Calu3 (cell line): ENCODE measurements at regions not wholly inside any gene's neighbourhood (a gene's known extent, or its start where the extent isn't known, plus 50 kb on each side); places are given as distances from the start of the nearest gene placed in this dataset.

Experiments
- BruUV-seq: library from RNA; stranded (reverse); fragments of 400-500 nt; replicated peaks from 2 replicates; lab custom pipeline; 2021; lab: Mats Ljungman, UMichigan
- CTCF ChIA-PET: fragments of 300-600 bp; sonication (Branson Sonifier 250); formaldehyde crosslinking; loops from one replicate; lab custom pipeline; 2022; ENCODE audit warnings: antibody characterized with exemption; lab: Charles Lee
- DNase-seq: peaks from one replicate; pipeline ENCODE4 v3.0.0; 2022
- H3K27ac Mint-ChIP-seq: one replicate; pipeline ENCODE4 v1.8.0; 2022; ENCODE audit warnings: mixed read lengths; ENCODE audit not compliant: unreplicated experiment
- H3K27me3 Mint-ChIP-seq: one replicate; pipeline ENCODE4 v1.8.0; 2022; ENCODE audit warnings: mixed read lengths; ENCODE audit not compliant: unreplicated experiment
- H3K36me3 Mint-ChIP-seq: one replicate; pipeline ENCODE4 v1.8.0; 2022; ENCODE audit warnings: mild to moderate bottlenecking, moderate library complexity, mixed read lengths; ENCODE audit not compliant: insufficient read depth, unreplicated experiment
- H3K4me1 Mint-ChIP-seq: one replicate; pipeline ENCODE4 v1.8.0; 2022; ENCODE audit warnings: mild to moderate bottlenecking, low read depth, mixed read lengths; ENCODE audit not compliant: unreplicated experiment
- H3K4me3 Mint-ChIP-seq: one replicate; pipeline ENCODE4 v1.8.0; 2022; ENCODE audit warnings: mild to moderate bottlenecking, low read depth, moderate library complexity, mixed read lengths; ENCODE audit not compliant: unreplicated experiment
- H3K9me3 Mint-ChIP-seq: one replicate; pipeline ENCODE4 v1.8.0; 2022; ENCODE audit warnings: low read depth, mixed read lengths; ENCODE audit not compliant: unreplicated experiment
- intact Hi-C: fragments of 100-400 bp; cut with micrococcal nuclease; formaldehyde crosslinking; loops from one replicate; pipeline ENCODE4 v1.10.0; 2022; ENCODE audit not compliant: unreplicated experiment
- TF ChIP-seq, protein P1 (sequence below): fragments of 200-600 bp; IDR thresholded peaks from one replicate; pipeline ENCODE4 v1.8.0; 2022; ENCODE audit warnings: antibody characterized with exemption; ENCODE audit not compliant: unreplicated experiment

DNA sequence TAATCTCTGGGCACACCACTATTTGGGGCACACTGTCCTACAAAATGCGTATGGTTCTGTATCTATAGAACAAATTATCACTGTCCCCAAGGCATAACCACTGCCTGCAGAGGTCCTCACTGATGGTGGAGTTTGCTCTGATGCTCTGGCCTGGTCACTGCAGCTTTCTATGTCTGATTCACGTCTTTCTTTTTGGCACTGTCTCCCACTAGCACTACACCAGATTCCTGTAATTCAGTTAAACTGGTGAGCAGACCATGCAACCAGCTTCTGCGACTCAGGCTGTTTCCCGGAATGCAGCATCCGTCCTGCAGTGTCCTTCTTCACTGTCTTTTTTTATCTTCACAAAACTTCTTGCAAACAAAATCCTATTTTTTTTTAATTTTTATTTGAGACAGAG lies 112.8 kb downstream of the KLF6 start:
- Mint-ChIP-seq H3K27ac (no peak overlapping the region), H3K4me1 (no peaks in the 10 kb centered on the region), H3K36me3 (peaks cover 11% of the 10 kb centered on the region), H3K4me3 (no peak overlapping the region), H3K27me3 (no peaks in the 10 kb centered on the region), H3K9me3 (no peaks in the 10 kb centered on the region)
- no peak for DNase-seq
- TF ChIP-seq, protein P1, sequence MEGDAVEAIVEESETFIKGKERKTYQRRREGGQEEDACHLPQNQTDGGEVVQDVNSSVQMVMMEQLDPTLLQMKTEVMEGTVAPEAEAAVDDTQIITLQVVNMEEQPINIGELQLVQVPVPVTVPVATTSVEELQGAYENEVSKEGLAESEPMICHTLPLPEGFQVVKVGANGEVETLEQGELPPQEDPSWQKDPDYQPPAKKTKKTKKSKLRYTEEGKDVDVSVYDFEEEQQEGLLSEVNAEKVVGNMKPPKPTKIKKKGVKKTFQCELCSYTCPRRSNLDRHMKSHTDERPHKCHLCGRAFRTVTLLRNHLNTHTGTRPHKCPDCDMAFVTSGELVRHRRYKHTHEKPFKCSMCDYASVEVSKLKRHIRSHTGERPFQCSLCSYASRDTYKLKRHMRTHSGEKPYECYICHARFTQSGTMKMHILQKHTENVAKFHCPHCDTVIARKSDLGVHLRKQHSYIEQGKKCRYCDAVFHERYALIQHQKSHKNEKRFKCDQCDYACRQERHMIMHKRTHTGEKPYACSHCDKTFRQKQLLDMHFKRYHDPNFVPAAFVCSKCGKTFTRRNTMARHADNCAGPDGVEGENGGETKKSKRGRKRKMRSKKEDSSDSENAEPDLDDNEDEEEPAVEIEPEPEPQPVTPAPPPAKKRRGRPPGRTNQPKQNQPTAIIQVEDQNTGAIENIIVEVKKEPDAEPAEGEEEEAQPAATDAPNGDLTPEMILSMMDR: no peak
- CTCF ChIA-PET: no interaction called here
- intact Hi-C loops: no loop called here
- BruUV-seq: no TSS peak

DNA sequence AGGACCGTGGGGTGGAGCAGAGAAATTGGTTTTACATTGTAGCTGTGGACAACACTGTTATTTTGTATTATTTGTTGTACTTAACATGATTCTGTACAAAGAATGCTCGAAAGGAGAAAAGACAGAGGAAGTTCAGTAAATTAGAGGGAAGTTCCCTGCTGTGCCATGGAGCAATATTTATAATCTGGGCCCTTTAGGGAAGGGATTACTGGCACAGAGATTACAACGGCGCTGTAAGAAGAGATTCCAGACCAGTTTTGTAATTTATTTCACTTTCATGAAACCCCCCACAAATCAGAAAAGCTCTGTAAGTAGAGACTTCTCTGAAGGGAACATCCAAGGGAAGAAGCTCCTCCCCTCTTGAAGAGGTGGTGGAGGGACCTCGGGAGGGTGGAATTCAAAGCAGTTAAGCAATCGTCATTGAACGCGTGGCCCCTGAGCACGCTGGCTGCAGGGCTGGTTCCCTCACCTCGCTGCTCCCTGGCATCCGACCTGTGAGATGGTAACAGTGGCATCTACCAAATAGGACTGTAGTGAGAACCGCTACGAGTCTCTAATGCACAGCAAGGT lies 113.5 kb downstream of the KLF6 start:
- intact Hi-C loops: no loop called here
- BruUV-seq: no TSS peak
- Mint-ChIP-seq H3K27me3 (no peaks in the 10 kb centered on the region), H3K27ac (no peak overlapping the region), H3K4me3 (no peak overlapping the region), H3K9me3 (no peaks in the 10 kb centered on the region), H3K36me3 (peaks cover 11% of the 10 kb centered on the region), H3K4me1 (no peaks in the 10 kb centered on the region)
- DNase-seq: no peak
- CTCF ChIA-PET: no interaction called here
- TF ChIP-seq, protein P1: no peak

DNA sequence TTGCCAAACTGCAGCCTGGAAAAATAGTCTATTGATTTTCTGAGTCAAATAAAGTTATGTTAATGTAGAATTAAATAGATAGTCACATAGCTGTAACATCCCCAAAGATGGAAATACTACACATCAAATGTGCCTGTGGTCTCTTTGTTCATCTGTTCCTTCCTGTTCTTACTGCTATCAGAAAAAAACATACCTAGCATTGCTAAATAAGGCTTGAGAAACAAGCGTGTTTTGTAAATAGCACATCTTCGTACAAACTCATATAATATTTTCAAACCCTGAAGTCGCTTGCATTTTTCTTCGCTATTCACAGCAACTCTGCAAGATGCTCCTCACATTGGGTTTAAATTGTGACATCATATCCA lies 116.1 kb downstream of the KLF6 start:
- Mint-ChIP-seq H3K36me3 (peaks cover 11% of the 10 kb centered on the region), H3K27ac (peak overlapping the region; percentile 96), H3K9me3 (no peaks in the 10 kb centered on the region), H3K4me1 (no peaks in the 10 kb centered on the region), H3K27me3 (no peaks in the 10 kb centered on the region), H3K4me3 (peak overlapping the region; percentile 70)
- intact Hi-C loops: loop anchor here (10.0 kb wide), 1 partner anchor 204 kb away; no protein-coding TSS in a partner anchor
- CTCF ChIA-PET: interaction anchor here (0.9 kb wide), 1 partner anchor 371 kb away, joined by 3 read pairs; no protein-coding TSS in a partner anchor
- DNase-seq: no peak
- BruUV-seq: no TSS peak
- TF ChIP-seq, protein P1: no peak

DNA sequence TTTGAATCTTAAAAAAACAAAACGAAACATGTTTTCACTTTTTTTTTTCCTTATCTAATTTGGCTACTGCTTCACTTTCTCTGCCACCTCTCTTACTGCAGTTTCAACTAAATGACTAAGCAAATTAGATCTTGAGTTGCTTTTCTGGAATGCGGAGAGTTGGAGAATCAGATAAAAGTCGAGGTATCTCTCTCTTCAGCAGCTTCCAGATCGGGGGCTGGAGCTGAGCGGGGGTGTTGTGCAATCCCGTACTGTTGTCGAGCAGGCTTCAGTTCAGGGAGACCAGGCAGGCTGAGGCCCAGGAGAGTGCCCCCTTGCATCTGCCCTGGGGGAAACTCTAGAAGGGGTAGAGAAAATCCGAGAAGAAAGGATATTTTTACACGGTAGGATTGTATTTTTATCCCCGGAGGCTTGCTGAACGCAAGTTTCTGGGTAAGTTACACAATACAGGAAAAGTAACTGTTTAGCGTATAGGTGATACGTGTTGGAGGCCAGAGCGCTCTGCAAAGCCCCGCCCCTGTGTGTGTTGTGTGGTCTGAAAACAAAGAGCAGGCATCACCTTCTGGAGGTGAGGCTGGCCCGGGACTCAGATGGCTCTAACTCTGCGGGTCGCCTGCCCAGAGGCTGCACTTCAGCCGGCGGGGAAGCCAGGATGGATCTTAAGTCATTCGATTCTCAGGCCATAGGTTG lies 116.6 kb downstream of the KLF6 start:
- peak; percentile 73 for DNase-seq
- Mint-ChIP-seq H3K27ac (peak overlapping the region; percentile 96), H3K36me3 (peaks cover 11% of the 10 kb centered on the region), H3K9me3 (no peaks in the 10 kb centered on the region), H3K27me3 (no peaks in the 10 kb centered on the region), H3K4me1 (no peaks in the 10 kb centered on the region), H3K4me3 (peak overlapping the region; percentile 70)
- TF ChIP-seq, protein P1: no peak
- BruUV-seq: no TSS peak
- CTCF ChIA-PET: interaction anchor here (0.9 kb wide), 1 partner anchor 371 kb away, joined by 3 read pairs; no protein-coding TSS in a partner anchor
- intact Hi-C loops: loop anchor here (10.0 kb wide), 1 partner anchor 204 kb away; no protein-coding TSS in a partner anchor
